CD4-positive, CD25-positive, alpha-beta regulatory T cell (primary cell): ENCODE measurements at regions not wholly inside any gene's neighbourhood (a gene's known extent, or its start where the extent isn't known, plus 50 kb on each side); places are given as distances from the start of the nearest gene placed in this dataset.
A peak's percentile ranks its signal among the peaks of the same experiment; 100 is the strongest.
"Not testable (repeated sequence)": the region's sequence is repeated elsewhere in the genome, so short reads cannot be mapped to it uniquely, and the experiment has no call there.

Experiments
- ATAC-seq, 2 donors: fragments of 150-1000 bp; cut with Tn5 transposase; one replicate each; pipeline ENCODE4 v1.10.0; 2021; ENCODE audit warnings: low read depth in 2 of 2, moderate number of reproducible peaks in 2 of 2, moderate library complexity in 1 of 2
- DNase-seq, 3 donors: peaks; one replicate each; pipeline versions ENCODE4 v3.0.0 to v3.0.0-alpha.2; 2012 to 2022; ENCODE audit warnings: mixed read lengths in 1 of 3
- H3K27ac ChIP-seq: one replicate; pipeline ENCODE4 v1.7.0; 2013; ENCODE audit warnings: mild to moderate bottlenecking, low read length; ENCODE audit not compliant: insufficient read depth, poor library complexity, severe bottlenecking
- H3K27me3 ChIP-seq: one replicate; pipeline ENCODE4 v1.7.0; 2013; ENCODE audit warnings: low read length; ENCODE audit not compliant: control insufficient read depth, insufficient read depth
- H3K36me3 ChIP-seq: one replicate; pipeline ENCODE4 v1.7.0; 2013; ENCODE audit warnings: mild to moderate bottlenecking, low read length, moderate library complexity; ENCODE audit not compliant: control insufficient read depth, insufficient read depth
- H3K4me1 ChIP-seq: 2 replicates; pipeline ENCODE4 v1.7.0; 2013; ENCODE audit warnings: mild to moderate bottlenecking, low read length; ENCODE audit not compliant: insufficient read depth, control insufficient read depth, poor library complexity, severe bottlenecking
- H3K4me3 ChIP-seq: one replicate; pipeline ENCODE4 v1.7.0; 2013; ENCODE audit warnings: low read depth, mild to moderate bottlenecking, low read length, moderate library complexity
- H3K9me3 ChIP-seq, 2 experiments: 1 replicate in 1 of 2; 2 replicates in 1 of 2; pipeline ENCODE4 v1.7.0; 2013; ENCODE audit warnings: low read length in 2 of 2, mild to moderate bottlenecking in 1 of 2, moderate library complexity in 1 of 2; ENCODE audit not compliant: control insufficient read depth in 2 of 2
- H3K27ac Mint-ChIP-seq, 3 donors: one replicate each; pipeline ENCODE4 v1.8.0; 2020 to 2022; ENCODE audit warnings: mild to moderate bottlenecking in 3 of 3, mixed read lengths in 3 of 3, moderate library complexity in 2 of 3
- H3K27me3 Mint-ChIP-seq: one replicate; pipeline ENCODE4 v1.8.0; 2022; ENCODE audit warnings: mild to moderate bottlenecking, mixed read lengths
- H3K36me3 Mint-ChIP-seq: one replicate; pipeline ENCODE4 v1.8.0; 2020; ENCODE audit warnings: mixed read lengths
- H3K4me1 Mint-ChIP-seq, 4 donors: one replicate each; pipeline ENCODE4 v1.8.0; 2020 to 2022; ENCODE audit warnings: mixed read lengths in 4 of 4, mild to moderate bottlenecking in 1 of 4
- H3K4me3 Mint-ChIP-seq, 4 donors: one replicate each; pipeline ENCODE4 v1.8.0; 2020 to 2022; ENCODE audit warnings: mild to moderate bottlenecking in 4 of 4, mixed read lengths in 4 of 4, moderate library complexity in 3 of 4
- H3K9me3 Mint-ChIP-seq, 7 donors: one replicate each; pipeline ENCODE4 v1.8.0; 2020 to 2022; ENCODE audit warnings: mixed read lengths in 7 of 7, mild to moderate bottlenecking in 3 of 7, moderate library complexity in 2 of 7

GRCh38 chr22:25448435-25449051 lies 115.9 kb upstream of the GRK3 start:
- Histone ChIP-seq H3K27me3 (no peaks in the 10 kb centered on the region), H3K4me3 (peak overlapping the region; percentile 96), H3K4me1 (peaks cover 40% of the 10 kb centered on the region), H3K27ac (peak overlapping the region; percentile 66), H3K36me3 (no peaks in the 10 kb centered on the region), H3K9me3 (no peaks in the 10 kb centered on the region)
- DNase-seq, result peak; percentile 5 to 22 (median 10)
- Mint-ChIP-seq H3K27ac (peak overlapping the region; percentile 81 to 94 (median 89)), H3K27me3 (no peaks in the 10 kb centered on the region), H3K4me3 (peak overlapping the region; percentile 92 to 97 (median 94)), H3K36me3 (peaks cover 4% of the 10 kb centered on the region), H3K9me3 (peaks cover 0 to 1% (median 0%) of the 10 kb centered on the region in 7 donors), H3K4me1 (peaks cover 28 to 50% (median 35%) of the 10 kb centered on the region in 4 donors)
- ATAC-seq, result peak in 1 of 2 donors; percentile 10

- Histone ChIP-seq H3K9me3 (no peaks in the 10 kb centered on the region), H3K4me1 (peaks cover 40% of the 10 kb centered on the region), H3K36me3 (peaks cover 8% of the 10 kb centered on the region), H3K27me3 (no peaks in the 10 kb centered on the region), H3K4me3 (peak overlapping the region; percentile 96), H3K27ac (no peak overlapping the region)
- Mint-ChIP-seq H3K4me3 (peak overlapping the region; percentile 92 to 97 (median 94)), H3K27ac (peak overlapping the region in 2 of 3 donors; percentile 89 to 94), H3K36me3 (peaks cover 10% of the 10 kb centered on the region), H3K4me1 (peaks cover 33 to 62% (median 44%) of the 10 kb centered on the region in 4 donors), H3K9me3 (peaks cover 0 to 1% (median 0%) of the 10 kb centered on the region in 7 donors), H3K27me3 (no peaks in the 10 kb centered on the region)
- DNase-seq, result no peak
- ATAC-seq, result no peak
Measured at GRCh38 chr22:25449781-25450317, 114.6 kb upstream of the GRK3 start.

- DNase-seq (no peak), ATAC-seq (no peak)
- no peaks in the 10 kb centered on the region for H3K27me3 ChIP-seq
- H3K36me3 ChIP-seq, result peaks cover 9% of the 10 kb centered on the region
- Mint-ChIP-seq H3K36me3 (peaks cover 11% of the 10 kb centered on the region), H3K4me3 (peak overlapping the region; percentile 3 to 88 (median 56)), H3K4me1 (peaks cover 33 to 66% (median 48%) of the 10 kb centered on the region in 4 donors), H3K27me3 (no peaks in the 10 kb centered on the region), H3K27ac (peak overlapping the region; percentile 6 to 44 (median 18)), H3K9me3 (peaks cover 0 to 1% (median 0%) of the 10 kb centered on the region in 7 donors)
- no peaks in the 10 kb centered on the region for H3K9me3 ChIP-seq
- no peak overlapping the region for H3K27ac ChIP-seq
- peaks cover 40% of the 10 kb centered on the region for H3K4me1 ChIP-seq
- H3K4me3 ChIP-seq, result peak overlapping the region; percentile 7
Measured at GRCh38 chr22:25451480-25452114, 112.9 kb upstream of the GRK3 start.

- no peak overlapping the region for H3K27ac ChIP-seq
- H3K4me1 ChIP-seq, result peaks cover 40% of the 10 kb centered on the region
- H3K27me3 ChIP-seq, result no peaks in the 10 kb centered on the region
- ATAC-seq, result no peak
- no peak overlapping the region for H3K4me3 ChIP-seq
- H3K27me3 Mint-ChIP-seq, result no peaks in the 10 kb centered on the region
- peak overlapping the region in 2 of 3 donors; percentile 49 to 55 for H3K27ac Mint-ChIP-seq
- peak overlapping the region in 3 of 4 donors; percentile 2 to 68 (median 17) for H3K4me3 Mint-ChIP-seq
- H3K9me3 ChIP-seq, result no peaks in the 10 kb centered on the region
- no peak for DNase-seq
- H3K9me3 Mint-ChIP-seq, result peaks cover 0 to 1% (median 0%) of the 10 kb centered on the region in 7 donors
- H3K4me1 Mint-ChIP-seq, result peaks cover 33 to 69% (median 50%) of the 10 kb centered on the region in 4 donors
- peaks cover 12% of the 10 kb centered on the region for H3K36me3 ChIP-seq
- H3K36me3 Mint-ChIP-seq, result peaks cover 13% of the 10 kb centered on the region
Measured at GRCh38 chr22:25452116-25452700, 112.3 kb upstream of the GRK3 start.

GRCh38 chr22:25453058-25453457 lies 111.4 kb upstream of the GRK3 start:
- no peak overlapping the region for H3K4me3 ChIP-seq
- H3K4me1 ChIP-seq, result peaks cover 40% of the 10 kb centered on the region
- Mint-ChIP-seq H3K9me3 (peaks cover 0 to 1% (median 0%) of the 10 kb centered on the region in 7 donors), H3K4me3 (peak overlapping the region in 1 of 4 donors; percentile 65), H3K27me3 (no peaks in the 10 kb centered on the region), H3K27ac (peak overlapping the region in 1 of 3 donors; percentile 55), H3K4me1 (peaks cover 28 to 62% (median 50%) of the 10 kb centered on the region in 4 donors), H3K36me3 (peaks cover 13% of the 10 kb centered on the region)
- no peak for DNase-seq
- no peaks in the 10 kb centered on the region for H3K9me3 ChIP-seq
- no peak overlapping the region for H3K27ac ChIP-seq
- no peaks in the 10 kb centered on the region for H3K27me3 ChIP-seq
- peaks cover 15% of the 10 kb centered on the region for H3K36me3 ChIP-seq
- no peak for ATAC-seq

GRCh38 chr22:25453557-25453956 lies 110.9 kb upstream of the GRK3 start:
- H3K27me3 ChIP-seq, result no peaks in the 10 kb centered on the region
- H3K4me3 Mint-ChIP-seq, result peak overlapping the region in 1 of 4 donors; percentile 65
- ATAC-seq (no peak), DNase-seq (no peak)
- H3K9me3 Mint-ChIP-seq, result peaks cover 0 to 1% (median 0%) of the 10 kb centered on the region in 7 donors
- no peak overlapping the region for H3K4me3 ChIP-seq
- peak overlapping the region in 1 of 3 donors; percentile 77 for H3K27ac Mint-ChIP-seq
- H3K36me3 ChIP-seq, result peaks cover 17% of the 10 kb centered on the region
- H3K36me3 Mint-ChIP-seq, result peaks cover 15% of the 10 kb centered on the region
- H3K27me3 Mint-ChIP-seq, result no peaks in the 10 kb centered on the region
- no peak overlapping the region for H3K27ac ChIP-seq
- H3K4me1 ChIP-seq, result peaks cover 39% of the 10 kb centered on the region
- no peaks in the 10 kb centered on the region for H3K9me3 ChIP-seq
- H3K4me1 Mint-ChIP-seq, result peaks cover 28 to 62% (median 50%) of the 10 kb centered on the region in 4 donors

- not testable (repeated sequence) for H3K27me3 Mint-ChIP-seq, DNase-seq, H3K9me3 ChIP-seq, H3K4me3 Mint-ChIP-seq, ATAC-seq, H3K4me3 ChIP-seq, H3K27ac ChIP-seq, H3K27me3 ChIP-seq, H3K9me3 Mint-ChIP-seq
- H3K27ac Mint-ChIP-seq, result peak overlapping the region in 2 of 3 donors; percentile 44 to 67
- Histone ChIP-seq H3K36me3 (peaks cover 45% of the 10 kb centered on the region), H3K4me1 (peaks cover 11% of the 10 kb centered on the region)
- peaks cover 14 to 37% (median 33%) of the 10 kb centered on the region in 4 donors for H3K4me1 Mint-ChIP-seq
- H3K36me3 Mint-ChIP-seq, result peaks cover 35% of the 10 kb centered on the region
Measured at GRCh38 chr22:25456300-25457043, 108.0 kb upstream of the GRK3 start.
